ENCODE measurements at regions not wholly inside any gene's neighbourhood (a gene's known extent, or its start where the extent isn't known, plus 50 kb on each side); places are given as distances from the start of the nearest gene placed in this dataset.
"Not testable (repeated sequence)": the region's sequence is repeated elsewhere in the genome, so short reads cannot be mapped to it uniquely, and the experiment has no call there.

DNA sequence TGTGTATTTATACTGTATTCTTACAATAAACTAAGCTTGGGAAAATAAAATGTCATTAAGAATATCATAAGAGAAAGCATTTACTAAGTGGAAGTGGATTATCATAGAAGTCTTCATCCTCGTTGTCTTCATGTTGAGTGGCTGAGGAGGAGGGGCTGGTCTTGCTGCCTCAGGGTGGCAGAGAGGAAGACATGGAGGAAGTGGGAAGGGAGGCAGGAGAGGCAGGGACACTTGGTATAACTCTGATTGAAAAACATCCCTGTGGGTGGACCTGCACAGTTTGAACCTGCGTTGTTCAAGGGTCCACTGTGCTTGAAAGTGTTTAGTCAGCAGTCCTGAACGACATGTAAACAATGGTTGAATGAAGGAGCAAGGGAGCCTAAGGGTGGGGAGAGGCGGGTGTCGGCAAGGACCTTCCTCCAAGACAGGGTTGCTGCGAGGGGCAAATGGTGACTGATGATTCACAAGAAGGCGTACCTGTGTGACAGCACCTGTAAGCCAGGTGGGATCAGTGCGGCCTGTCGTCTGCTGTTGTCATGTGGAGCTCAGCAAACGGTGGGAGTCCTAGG lies 103.8 kb upstream of the KLF13 start:
- DNase-seq, result no peak

DNA sequence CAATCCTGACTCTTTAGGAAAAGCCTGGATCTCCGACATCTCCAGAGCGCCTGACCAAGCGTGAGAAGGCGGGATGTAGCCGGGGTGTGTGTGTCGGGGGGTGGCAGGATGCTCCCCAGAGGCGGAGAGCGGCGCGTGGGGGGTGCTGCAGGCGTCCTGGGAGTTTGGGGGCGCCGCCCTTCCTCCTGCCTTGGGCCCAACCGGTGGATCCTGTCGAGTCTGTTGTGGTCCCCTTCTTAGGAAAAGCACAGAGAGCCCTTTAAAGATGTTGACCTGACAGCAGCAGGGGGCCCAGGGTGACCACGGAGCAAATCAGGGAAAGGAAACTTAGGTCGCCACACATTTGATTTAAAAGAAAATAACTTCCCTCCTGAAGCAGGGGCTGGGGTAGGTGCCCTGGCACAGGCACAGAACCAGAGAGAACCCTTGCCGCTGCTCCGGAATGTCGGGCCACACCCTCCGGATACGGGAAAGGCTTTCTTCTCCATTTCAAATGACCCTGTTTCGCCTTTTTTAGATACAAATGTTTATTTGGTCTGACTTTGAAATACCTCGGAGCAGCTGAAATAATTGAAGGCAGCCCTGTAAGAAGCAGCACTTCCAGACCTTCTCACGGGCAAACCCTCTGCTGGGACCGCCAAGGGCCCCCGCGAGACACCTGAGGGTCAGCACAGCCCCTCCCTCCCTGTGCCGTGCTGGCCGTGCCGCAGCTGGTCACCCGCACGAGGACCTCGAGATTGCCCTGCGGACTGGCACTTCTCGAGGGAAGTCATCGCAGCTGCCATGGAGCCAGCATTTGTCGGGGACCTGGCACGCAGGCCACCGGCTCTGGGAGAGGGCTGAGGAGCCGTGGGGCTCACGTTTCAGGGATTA lies 102.9 kb upstream of the KLF13 start:
- no peak for DNase-seq

DNA sequence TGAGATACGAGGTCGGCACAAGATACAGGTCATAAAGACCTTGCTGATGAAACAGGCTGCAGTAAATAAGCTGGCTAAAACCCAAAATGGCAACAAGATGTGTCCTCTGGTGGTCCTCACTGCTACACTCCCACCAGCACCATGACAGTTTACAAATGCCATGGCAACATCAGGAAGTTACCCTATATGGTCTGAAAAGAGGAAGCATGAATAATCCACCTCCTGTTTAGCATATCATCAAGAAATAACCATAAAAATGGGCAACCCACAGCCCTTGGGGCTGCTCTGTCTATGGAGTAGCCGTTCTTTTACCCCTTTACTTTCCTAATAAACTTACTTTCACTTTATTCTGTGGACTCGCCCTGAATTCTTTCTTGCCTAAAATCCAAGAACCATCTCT lies 102.0 kb upstream of the KLF13 start:
- not testable (repeated sequence) for DNase-seq

GRCh38 chr15:31225356-31225955 lies 101.2 kb upstream of the KLF13 start:
- DNase-seq, result no peak

GRCh38 chr15:31226021-31226420 lies 100.6 kb upstream of the KLF13 start:
- DNase-seq, result no peak

DNA sequence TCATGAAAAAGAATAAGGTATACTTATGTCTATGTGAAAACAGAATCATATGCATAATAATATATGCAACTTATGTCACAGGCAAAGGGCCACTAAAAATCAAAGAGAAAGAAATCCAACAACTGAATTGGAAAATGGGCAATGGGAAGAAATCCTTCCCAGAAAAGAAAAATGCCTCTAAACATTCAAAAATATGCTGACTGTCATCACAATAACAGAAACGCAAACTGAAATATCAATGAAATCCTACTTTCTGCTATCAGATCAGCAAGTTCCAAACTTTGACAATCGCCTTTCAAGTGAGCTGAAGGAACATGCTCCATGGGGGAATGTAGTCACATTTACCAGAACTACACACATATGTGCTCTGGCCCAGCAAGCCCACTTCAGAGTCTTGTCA lies 99.4 kb upstream of the KLF13 start:
- DNase-seq, result no peak

DNA sequence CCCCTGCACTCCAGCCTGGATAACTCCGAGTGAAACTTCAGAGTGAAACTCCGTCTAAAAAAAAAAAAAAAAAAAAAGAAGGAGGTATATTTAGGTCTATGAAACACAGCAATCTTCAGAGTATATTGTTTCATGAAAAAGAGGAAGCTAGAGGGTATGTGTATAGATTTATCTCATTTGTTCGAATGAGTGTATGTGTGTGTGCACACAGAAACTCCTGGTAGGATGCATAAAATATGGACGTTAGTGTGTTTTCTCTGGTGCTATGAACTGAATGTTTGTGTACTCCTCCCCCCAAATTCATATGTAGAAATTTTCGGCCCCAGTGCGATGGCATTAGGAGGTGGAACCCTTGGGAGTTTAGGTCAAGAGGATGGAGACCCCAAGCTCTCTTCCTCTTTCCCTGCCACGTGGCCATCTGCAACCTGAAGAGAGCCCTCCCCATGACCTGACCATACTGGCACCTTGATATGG lies 98.6 kb upstream of the KLF13 start:
- no peak for DNase-seq

DNA sequence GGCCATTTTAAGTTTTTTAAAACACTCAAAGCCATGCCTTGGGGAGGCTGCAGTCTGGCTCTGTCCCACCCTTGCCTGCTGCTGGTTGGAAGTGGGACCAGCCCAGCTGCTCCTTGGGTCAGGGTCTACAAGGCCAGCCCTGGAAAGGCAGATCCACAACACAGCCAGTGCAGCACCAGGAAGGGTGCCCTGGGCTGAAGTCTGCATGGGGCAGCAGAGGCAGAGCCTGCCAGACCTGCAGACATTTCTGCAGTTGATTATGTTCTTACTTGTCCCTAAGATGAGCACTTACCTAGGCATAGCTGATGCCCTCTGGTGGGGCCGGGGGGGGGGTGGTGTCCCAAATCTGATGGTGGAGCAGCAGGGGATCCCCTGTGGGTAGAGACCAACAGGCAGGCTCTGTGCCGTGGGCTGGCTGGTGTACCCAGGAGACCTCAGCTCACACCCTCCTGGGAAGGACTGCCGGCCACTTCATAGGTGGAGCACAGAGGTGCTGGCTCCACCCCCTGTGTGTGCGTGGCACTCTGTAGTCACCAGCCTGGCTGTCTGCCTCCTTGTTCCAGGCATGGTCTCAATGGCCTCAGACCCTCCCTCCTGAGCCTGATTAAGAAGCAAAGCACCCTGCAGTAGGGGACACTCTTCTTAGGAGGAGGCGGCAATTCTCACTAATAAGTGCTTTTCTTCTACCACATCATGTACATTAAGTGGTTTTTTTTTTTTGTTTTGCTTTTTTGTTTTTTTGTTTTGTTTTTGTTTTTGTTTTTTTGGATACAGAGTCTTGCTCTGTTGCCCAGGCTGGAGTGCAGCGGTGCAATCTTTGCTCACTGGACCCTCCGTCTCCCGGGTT lies 97.4 kb upstream of the KLF13 start:
- DNase-seq, result no peak

GRCh38 chr15:31230630-31231485 lies 95.8 kb upstream of the KLF13 start:
- no peak for DNase-seq

- DNase-seq, result no peak
Measured at GRCh38 chr15:31234815-31235214, 91.8 kb upstream of the KLF13 start.

DNA sequence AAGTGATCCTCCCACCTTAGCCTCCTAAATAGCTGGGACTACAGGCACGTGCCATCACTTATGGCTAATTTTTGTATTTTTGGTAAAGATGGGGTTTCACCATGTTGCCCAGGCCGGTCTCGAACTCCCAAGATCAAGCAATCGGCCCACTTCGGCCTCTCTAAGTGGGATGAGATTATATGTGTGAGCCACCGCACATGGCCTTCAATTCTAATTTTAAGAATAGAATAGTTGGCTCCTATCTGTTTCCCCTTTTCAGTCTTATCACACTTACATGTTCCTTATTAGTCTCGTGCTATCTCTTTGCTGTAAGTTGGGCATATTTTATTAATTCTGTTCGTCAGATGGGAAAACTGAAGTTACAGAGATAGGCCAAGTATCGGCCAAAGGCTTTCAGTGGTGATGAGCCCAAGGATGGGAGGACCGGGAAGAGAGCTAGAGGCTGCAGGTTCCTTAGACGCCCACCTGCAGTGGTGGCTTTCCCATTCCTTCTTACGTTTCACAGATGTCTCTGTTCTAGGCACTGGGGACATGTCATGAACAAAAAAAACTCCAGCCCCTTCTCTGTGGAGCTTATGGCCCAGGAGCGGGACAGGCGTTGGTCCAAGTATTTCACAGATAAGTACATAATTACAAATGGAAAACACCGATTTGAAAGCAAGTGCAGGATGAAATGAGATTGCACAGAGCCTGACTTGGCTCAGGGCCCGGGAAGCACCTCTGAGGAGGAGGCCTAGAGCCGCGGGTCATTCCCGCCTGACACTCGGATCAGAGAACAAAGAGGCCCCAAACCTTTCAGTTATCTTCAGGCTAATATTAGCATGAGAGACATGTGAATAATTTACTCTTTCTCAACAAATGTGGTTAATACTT lies 91.1 kb upstream of the KLF13 start:
- no peak for DNase-seq

DNA sequence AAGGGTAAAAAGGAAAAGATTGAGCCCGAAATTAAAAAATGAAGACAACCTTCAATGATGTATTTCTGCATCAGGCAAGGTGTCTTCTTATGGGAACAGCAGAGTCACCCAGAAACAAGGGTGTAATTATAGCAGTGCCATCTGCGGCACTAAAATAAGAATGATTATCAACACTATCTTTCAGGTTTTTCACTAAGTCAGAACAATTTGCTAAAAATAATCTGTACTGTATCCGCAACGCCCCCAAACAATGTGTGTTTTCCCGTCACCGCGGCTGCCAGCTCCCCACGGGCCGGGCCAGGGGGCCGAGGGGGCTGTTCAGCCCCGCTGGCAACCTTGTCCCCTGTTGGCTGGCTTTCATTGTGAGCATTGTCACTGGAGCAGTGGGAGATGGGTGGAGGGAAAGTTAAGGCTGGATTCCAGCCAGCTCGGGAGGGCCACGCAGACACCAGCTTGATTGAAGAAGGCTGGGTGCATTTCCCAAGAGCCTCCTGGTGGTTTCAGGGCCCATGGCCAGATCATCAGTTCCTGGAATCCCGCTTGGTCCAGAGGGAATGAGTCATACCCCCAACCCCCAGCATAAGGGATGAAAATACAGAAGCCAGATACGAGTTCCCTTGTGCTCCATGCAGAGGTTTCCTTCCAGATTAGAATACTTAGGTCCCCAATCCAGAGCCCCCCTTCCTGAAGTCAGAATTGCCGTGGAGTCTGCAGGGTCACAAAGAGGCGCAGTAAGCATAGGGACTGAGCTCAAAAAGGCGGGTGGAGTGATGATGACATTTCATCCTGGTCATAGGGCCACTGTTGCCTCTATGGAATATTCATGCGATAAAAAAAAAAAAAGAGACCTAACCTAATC lies 90.2 kb upstream of the KLF13 start:
- DNase-seq, result no peak

DNA sequence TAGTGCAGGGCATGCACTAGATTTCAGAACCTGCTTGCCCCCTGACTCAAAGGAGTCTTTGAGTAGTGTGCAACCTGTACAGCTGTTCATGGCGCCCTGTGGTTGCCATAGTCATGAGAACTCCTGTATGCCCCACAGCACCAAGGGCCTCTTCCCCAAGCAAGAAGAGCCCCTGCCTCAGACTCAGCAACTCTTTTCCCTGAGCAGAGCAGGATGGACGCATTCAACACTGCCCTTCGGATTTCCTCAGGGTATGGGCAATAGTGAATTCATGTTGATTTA lies 89.7 kb upstream of the KLF13 start:
- no peak for DNase-seq

- DNase-seq, result no peak
Measured at GRCh38 chr15:31238906-31239305, 87.7 kb upstream of the KLF13 start.

- no peak for DNase-seq
Measured at GRCh38 chr15:31239409-31239808, 87.2 kb upstream of the KLF13 start.

- no peak for DNase-seq
Measured at GRCh38 chr15:31241888-31242522, 84.6 kb upstream of the KLF13 start.

DNA sequence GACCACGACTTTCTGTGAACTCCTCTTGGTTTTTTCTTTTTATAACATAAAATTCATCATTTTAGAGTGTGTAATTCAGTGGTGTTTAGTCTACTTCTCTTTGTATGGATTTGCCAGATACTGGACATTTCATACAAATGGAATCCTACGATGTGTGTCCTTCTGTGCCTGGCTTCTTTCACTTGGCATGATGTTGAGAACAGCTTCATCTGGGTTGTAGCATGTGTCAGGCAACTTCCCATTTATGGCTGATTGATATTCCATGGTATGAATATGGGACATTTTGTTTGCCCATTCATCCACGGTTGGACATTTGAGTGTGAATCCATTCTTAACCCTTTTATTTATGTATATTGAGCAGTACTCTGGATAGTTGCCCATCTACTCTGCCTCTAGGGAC lies 82.7 kb upstream of the KLF13 start:
- no peak for DNase-seq

- DNase-seq, result no peak
Measured at GRCh38 chr15:31245135-31245689, 81.4 kb upstream of the KLF13 start.

DNA sequence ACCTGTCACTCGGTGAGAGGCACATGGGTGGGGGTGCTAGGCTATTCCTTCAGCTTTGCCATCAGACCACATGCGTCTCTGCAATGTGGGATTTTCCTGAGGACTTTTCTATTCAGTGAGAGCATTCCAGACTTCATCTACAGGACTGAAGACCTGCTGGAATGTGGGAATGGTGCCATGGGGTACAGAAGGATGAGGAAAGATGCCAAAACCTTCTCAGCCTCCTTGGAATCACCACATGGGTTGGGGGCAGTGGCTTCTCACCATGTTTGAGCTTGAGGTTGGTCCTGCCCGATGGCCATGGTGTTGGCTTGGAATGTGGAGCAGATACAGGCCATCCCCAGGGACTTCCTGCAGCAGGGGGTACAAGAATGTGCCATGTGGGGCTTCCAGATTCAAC lies 80.9 kb upstream of the KLF13 start:
- no peak for DNase-seq

GRCh38 chr15:31247404-31247803 lies 79.2 kb upstream of the KLF13 start:
- DNase-seq, result no peak

Data from stimulated activated CD4-positive, alpha-beta T cell treated with anti-CD3 and anti-CD28 coated beads, Interleukin-2, amount 100 ng/mL, for 48 hours (primary cell).